ENCODE measurements at regions not wholly inside any gene's neighbourhood (a gene's known extent, or its start where the extent isn't known, plus 50 kb on each side); places are given as distances from the start of the nearest gene placed in this dataset.
"Not testable (repeated sequence)": the region's sequence is repeated elsewhere in the genome, so short reads cannot be mapped to it uniquely, and the experiment has no call there.

DNA sequence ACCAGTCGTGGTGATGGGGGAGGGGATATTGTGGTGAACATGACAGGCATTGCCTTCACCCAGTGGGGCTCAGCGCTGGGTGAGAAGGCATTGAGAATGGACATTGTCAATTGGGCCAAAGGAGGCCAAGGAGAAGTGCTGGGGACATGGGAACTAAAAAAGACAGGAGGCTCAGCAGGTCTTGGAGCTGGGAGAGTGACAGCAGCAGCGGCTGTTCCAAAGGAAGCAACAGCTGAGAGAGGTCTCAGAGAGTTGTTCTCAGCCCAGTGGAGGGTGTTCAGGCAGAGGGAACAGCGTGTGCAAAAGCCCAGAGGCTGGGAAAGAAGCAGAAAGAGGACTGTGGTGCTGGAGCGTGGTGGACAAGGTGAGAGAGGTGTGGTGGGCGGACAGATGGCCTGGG lies 56.6 kb upstream of the ASNS start:
- DNase-seq: not testable (repeated sequence)

DNA sequence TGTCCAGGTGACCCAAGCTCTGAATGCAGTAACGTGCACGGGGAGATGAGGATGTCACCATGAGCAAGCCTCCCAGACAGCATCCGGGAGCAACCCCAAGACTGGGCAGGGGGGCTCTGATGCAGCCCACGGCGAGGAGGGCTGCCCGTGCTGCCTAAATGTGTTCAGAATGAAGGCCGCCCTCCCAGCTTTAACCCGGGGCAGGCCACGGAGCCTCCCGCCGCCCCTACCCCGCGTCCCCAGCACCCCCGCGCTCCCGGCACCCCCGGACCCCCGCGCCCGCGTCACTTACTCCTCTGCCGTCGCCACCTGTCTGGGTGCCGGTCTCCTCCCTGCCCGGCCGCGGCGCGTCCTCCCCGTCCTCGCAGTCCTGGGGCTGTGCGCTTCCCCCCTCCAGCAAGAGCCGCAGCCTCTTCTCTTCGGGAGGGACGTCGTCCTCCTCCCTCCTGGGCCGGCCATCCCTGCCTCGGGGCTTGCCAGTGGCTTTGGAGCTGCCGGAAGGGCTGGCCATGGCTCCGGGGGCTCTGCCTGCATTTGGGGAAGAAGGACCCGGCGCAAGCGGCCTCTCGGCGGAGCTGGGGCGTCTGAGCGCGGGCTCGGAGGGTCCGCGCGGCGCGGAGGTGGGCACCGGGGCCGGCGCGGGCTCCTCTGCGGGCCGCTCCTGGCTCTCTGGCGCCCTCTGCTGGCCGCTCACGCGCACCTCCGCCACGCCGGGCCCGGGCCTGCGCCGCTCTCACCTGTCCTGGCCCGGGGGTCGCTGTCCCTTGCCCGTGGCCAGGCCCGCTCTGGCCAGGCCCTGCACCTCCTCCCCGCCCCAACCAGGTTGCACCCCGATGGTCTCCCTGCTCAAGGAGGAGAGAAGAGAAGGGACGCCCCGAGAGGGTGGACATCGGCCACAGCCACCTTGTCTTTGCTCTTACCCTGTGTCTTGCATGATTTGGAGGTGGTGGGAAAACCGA lies 55.9 kb upstream of the ASNS start:
- peak; percentile 41 to 49 for DNase-seq
